Esophagus muscularis mucosa (tissue), 4 donors: ENCODE measurements at regions not wholly inside any gene's neighbourhood (a gene's known extent, or its start where the extent isn't known, plus 50 kb on each side); places are given as distances from the start of the nearest gene placed in this dataset.

Source experiments
- DNase-seq: peaks from one replicate; pipeline ENCODE4 v3.0.0-alpha.2; 2017; ENCODE audit errors: extremely low spot score
- H3K27ac ChIP-seq, 4 donors: fragments of 200-600 bp; sonication (generic); replicated peaks in 1 of 4; 1 replicate in 3 of 4; 2 replicates in 1 of 4; pipeline ENCODE4 v1.5.1; 2016 to 2019; ENCODE audit warnings: mild to moderate bottlenecking in 1 of 4
- H3K27me3 ChIP-seq, 4 donors: fragments of 200-600 bp; sonication (generic); one replicate each; pipeline versions ENCODE4 v1.5.1 to v1.6.0; 2016 to 2019
- H3K36me3 ChIP-seq, 4 donors: fragments of 200-600 bp; sonication (generic); one replicate each; pipeline ENCODE4 v1.5.1; 2016 to 2019
- H3K4me1 ChIP-seq, 4 donors: fragments of 200-600 bp; sonication (generic); one replicate each; pipeline ENCODE4 v1.5.1; 2016 to 2019
- H3K4me3 ChIP-seq, 4 donors: fragments of 200-600 bp; sonication (generic); 1 replicate in 2 of 4; 2 replicates in 2 of 4; pipeline ENCODE4 v1.5.1; 2016 to 2019; ENCODE audit warnings: mild to moderate bottlenecking in 4 of 4, moderate library complexity in 1 of 4
- H3K9me3 ChIP-seq, 4 donors: fragments of 200-600 bp; sonication (generic); 1 replicate in 3 of 4; 2 replicates in 1 of 4; pipeline ENCODE4 v1.5.1; 2016 to 2019
- EP300 ChIP-seq: sonication (generic); formaldehyde crosslinking; IDR thresholded peaks from one replicate; pipeline ENCODE4 v1.6.1; 2017; ENCODE audit warnings: antibody characterized with exemption
- POLR2A ChIP-seq: fragments of 450-650 bp; IDR thresholded peaks from one replicate; pipeline ENCODE4 v1.6.1; 2017; ENCODE audit warnings: antibody characterized with exemption, moderate library complexity, mild to moderate bottlenecking, low read depth
- POLR2AphosphoS5 ChIP-seq, 2 donors: sonication (generic); formaldehyde crosslinking; IDR thresholded peaks; one replicate each; pipeline ENCODE4 v1.6.1; 2017; ENCODE audit warnings: antibody characterized with exemption in 2 of 2
- WGBS: methylation state at CpG from one replicate; pipeline ENCODE4 v1.1.5; 2018; 5-methylcytosine and 5-hydroxymethylcytosine counted together
- intact Hi-C: fragments of 100-400 bp; cut with DNase I; formaldehyde crosslinking; loops from one replicate; pipeline ENCODE4 v1.15.1; 2023
- TF ChIP-seq, protein P1 (sequence below), 3 experiments: fragments of 200-600 bp in 2 of 3; fragments of 450-650 bp in 1 of 3; sonication (generic) in 2 of 3; IDR thresholded peaks; one replicate each; pipeline ENCODE4 v1.5.1; 2017 to 2019; ENCODE audit warnings: antibody characterized with exemption in 3 of 3, mild to moderate bottlenecking in 2 of 3, moderate library complexity in 1 of 3

DNA sequence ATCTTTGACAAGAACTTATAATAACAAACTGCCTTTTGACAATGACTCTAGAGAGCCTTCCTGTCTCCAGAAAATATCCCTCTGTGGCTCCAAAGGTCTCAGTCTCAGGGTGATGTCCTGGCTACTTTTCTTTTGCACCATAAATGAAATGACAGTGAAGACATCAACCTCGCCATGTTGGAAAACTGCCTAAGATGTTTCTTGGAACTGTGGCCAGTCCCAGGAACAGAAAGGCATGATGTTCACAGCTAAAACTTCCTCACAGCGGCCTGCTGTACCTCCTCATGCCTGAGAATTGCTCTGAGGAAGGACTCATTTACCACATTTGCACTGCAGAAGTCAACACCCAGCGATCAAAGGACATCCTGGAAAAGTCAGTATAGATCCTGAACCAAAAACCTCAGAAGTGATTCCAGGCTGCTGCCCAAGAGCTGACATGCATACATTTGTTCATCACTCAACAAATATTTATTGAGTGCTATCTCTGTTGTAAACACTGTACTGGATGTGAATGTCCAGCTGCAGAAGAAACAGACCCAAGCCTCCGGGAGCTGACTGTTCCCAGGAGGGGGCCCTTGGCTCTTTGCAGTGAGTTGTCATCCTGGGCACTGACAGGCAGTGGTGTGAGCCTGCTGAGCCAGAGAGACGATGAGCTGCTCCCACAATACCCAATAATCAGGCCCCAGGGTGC lies 64.3 kb upstream of the ACSL3 start:
- DNase-seq, result no peak
- Histone ChIP-seq H3K4me3 (no peak overlapping the region), H3K4me1 (peaks cover 25 to 47% (median 36%) of the 10 kb centered on the region in 4 donors), H3K36me3 (no peaks in the 10 kb centered on the region), H3K9me3 (no peaks in the 10 kb centered on the region), H3K27ac (peak overlapping the region in 3 of 4 donors; percentile 46 to 52 (median 50)), H3K27me3 (no peaks in the 10 kb centered on the region)
- intact Hi-C loops, result loop anchor here (5.0 to 10.0 kb wide), 3 partner anchors 68 to 106 kb away; partner anchors contain the start of gene ACSL3
- no peak for TF ChIP-seq EP300
- TF ChIP-seq POLR2A, result no peak
- no peak for TF ChIP-seq POLR2AphosphoS5 (IDR thresholded peaks at IDR 0.05)
- TF ChIP-seq, protein P1, sequence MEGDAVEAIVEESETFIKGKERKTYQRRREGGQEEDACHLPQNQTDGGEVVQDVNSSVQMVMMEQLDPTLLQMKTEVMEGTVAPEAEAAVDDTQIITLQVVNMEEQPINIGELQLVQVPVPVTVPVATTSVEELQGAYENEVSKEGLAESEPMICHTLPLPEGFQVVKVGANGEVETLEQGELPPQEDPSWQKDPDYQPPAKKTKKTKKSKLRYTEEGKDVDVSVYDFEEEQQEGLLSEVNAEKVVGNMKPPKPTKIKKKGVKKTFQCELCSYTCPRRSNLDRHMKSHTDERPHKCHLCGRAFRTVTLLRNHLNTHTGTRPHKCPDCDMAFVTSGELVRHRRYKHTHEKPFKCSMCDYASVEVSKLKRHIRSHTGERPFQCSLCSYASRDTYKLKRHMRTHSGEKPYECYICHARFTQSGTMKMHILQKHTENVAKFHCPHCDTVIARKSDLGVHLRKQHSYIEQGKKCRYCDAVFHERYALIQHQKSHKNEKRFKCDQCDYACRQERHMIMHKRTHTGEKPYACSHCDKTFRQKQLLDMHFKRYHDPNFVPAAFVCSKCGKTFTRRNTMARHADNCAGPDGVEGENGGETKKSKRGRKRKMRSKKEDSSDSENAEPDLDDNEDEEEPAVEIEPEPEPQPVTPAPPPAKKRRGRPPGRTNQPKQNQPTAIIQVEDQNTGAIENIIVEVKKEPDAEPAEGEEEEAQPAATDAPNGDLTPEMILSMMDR (IDR thresholded peaks at IDR 0.05), result no peak
- WGBS, result 52% methylated on average over 5 of the region's 5 CpGs

DNA sequence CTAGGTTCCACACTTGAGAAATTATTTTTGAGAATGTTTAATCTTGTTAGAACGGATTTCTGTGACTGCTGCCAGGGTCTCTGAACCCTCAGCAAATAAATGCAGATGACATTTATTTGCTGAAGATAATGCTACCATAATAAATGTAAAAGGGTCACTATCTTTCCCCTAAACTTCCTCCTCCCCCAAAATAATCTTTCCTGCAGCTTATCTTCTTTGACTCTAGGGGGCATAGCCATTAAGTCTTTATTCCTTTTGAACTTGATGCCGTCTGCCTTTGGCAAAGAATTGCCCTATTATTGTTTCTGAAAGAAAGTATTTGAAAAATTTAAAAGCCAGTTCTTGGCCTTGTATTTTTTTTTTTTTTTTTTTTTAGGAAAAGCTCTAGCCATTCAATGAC lies 63.6 kb upstream of the ACSL3 start:
- intact Hi-C loops, result loop anchor here (5.0 to 10.0 kb wide), 3 partner anchors 68 to 105 kb away; partner anchors contain the start of gene ACSL3
- 19% methylated on average over 2 of the region's 2 CpGs for WGBS

DNA sequence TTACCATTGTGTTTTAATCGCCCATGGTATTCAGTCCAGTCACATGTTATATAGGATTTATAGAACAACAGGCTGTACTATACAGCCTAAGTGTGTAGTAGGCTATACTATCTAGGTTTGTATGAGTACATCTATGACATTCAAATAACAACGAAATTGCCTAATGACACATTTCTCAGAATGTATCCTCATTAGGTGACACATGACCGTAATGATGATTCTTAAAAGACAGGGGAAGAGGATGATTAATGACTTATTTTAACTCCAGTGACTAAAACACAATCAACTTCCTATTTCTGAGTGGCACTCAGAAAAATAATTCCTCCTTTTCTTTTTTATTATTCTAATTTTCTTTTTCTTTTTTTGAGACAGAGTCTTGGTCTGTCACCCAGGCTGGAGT lies 63.0 kb upstream of the ACSL3 start:
- Histone ChIP-seq H3K4me1 (peaks cover 16 to 34% (median 27%) of the 10 kb centered on the region in 4 donors), H3K27ac (no peak overlapping the region), H3K27me3 (no peaks in the 10 kb centered on the region), H3K9me3 (no peaks in the 10 kb centered on the region), H3K4me3 (no peak overlapping the region), H3K36me3 (no peaks in the 10 kb centered on the region)
- TF ChIP-seq POLR2AphosphoS5 (IDR thresholded peaks at IDR 0.05) (no peak), POLR2A (no peak), EP300 (no peak)
- TF ChIP-seq, protein P1 (IDR thresholded peaks at IDR 0.05), result no peak
- WGBS, result 79% methylated on average over 3 of the region's 3 CpGs
- intact Hi-C loops, result loop anchor here (5.0 to 10.0 kb wide), 3 partner anchors 67 to 104 kb away; partner anchors contain the start of gene ACSL3
- DNase-seq, result no peak

More for the DNA sequence above, 63.6 kb upstream of the ACSL3 start:
- TF ChIP-seq, protein P1 (IDR thresholded peaks at IDR 0.05), result peak; percentile 30 to 51 (median 38)
- TF ChIP-seq POLR2A, result no peak
- peaks cover 19 to 40% (median 32%) of the 10 kb centered on the region in 4 donors for H3K4me1 ChIP-seq
- no peaks in the 10 kb centered on the region for H3K36me3 ChIP-seq
- peak overlapping the region in 3 of 4 donors; percentile 21 to 52 (median 50) for H3K27ac ChIP-seq
- no peaks in the 10 kb centered on the region for H3K9me3 ChIP-seq
- no peak for DNase-seq
- H3K4me3 ChIP-seq, result no peak overlapping the region
- no peaks in the 10 kb centered on the region for H3K27me3 ChIP-seq

DNA sequence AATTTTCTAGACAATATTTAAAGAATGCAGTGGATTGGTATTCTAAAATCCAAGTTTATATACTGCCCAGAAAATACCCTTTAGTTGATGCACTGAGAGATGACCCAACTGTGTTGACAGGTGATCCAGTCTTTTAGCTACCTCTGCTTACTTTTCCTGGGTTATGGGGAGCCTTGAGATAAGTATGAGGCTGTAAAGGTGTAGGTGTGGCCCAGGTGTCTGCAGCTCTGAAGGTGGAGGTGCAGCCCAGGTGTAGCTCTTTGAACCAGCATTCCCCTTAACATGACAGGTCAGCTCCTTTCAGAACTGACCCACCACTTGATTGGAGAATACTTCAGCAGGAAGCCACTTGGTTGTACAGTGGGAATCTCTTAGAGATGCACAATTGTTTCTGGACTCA lies 62.3 kb upstream of the ACSL3 start:
- Histone ChIP-seq H3K4me1 (peaks cover 16 to 32% (median 23%) of the 10 kb centered on the region in 4 donors), H3K4me3 (no peak overlapping the region), H3K27ac (no peak overlapping the region), H3K9me3 (no peaks in the 10 kb centered on the region), H3K27me3 (no peaks in the 10 kb centered on the region), H3K36me3 (no peaks in the 10 kb centered on the region)
- no peak for DNase-seq
- TF ChIP-seq POLR2A, result no peak
- no peak for TF ChIP-seq POLR2AphosphoS5 (IDR thresholded peaks at IDR 0.05)
- no peak for TF ChIP-seq EP300
- TF ChIP-seq, protein P1 (IDR thresholded peaks at IDR 0.05), result no peak
- intact Hi-C loops, result loop anchor here (5.0 to 10.0 kb wide), 3 partner anchors 66 to 104 kb away; partner anchors contain the start of gene ACSL3
